Limb (tissue), 2 donors: ENCODE measurements at regions not wholly inside any gene's neighbourhood (a gene's known extent, or its start where the extent isn't known, plus 50 kb on each side); places are given as distances from the start of the nearest gene placed in this dataset.

Experiments used
- DNase-seq, 2 donors: peaks; one replicate each; pipeline ENCODE4 v3.0.0-alpha.2; 2016; ENCODE audit errors: extremely low spot score in 2 of 2

GRCh38 chr5:2917524-2917923 lies 166.0 kb upstream of the IRX2 start:
- no peak for DNase-seq

- DNase-seq, result no peak
Observed at GRCh38 chr5:2917093-2917492, 165.6 kb upstream of the IRX2 start.

GRCh38 chr5:2916076-2916682 lies 164.7 kb upstream of the IRX2 start:
- no peak for DNase-seq

GRCh38 chr5:2914981-2915484 lies 163.6 kb upstream of the IRX2 start:
- no peak for DNase-seq

GRCh38 chr5:2914022-2914661 lies 162.7 kb upstream of the IRX2 start:
- no peak for DNase-seq

- DNase-seq, result no peak
Observed at GRCh38 chr5:2913281-2913680, 161.8 kb upstream of the IRX2 start.

GRCh38 chr5:2912741-2913140 lies 161.3 kb upstream of the IRX2 start:
- no peak for DNase-seq

- DNase-seq, result no peak
Observed at GRCh38 chr5:2910401-2911175, 159.1 kb upstream of the IRX2 start.

GRCh38 chr5:2909035-2909434 lies 157.6 kb upstream of the IRX2 start:
- no peak for DNase-seq

GRCh38 chr5:2908086-2908485 lies 156.6 kb upstream of the IRX2 start:
- no peak for DNase-seq

GRCh38 chr5:2906302-2907090 lies 155.0 kb upstream of the IRX2 start:
- DNase-seq, result peak in 1 of 2 donors; percentile 20

GRCh38 chr5:2905741-2906140 lies 154.3 kb upstream of the IRX2 start:
- no peak for DNase-seq

GRCh38 chr5:2904956-2905355 lies 153.5 kb upstream of the IRX2 start:
- no peak for DNase-seq

- peak in 1 of 2 donors; percentile 8 for DNase-seq
Observed at GRCh38 chr5:2904399-2904798, 152.9 kb upstream of the IRX2 start.

GRCh38 chr5:2903451-2904395 lies 152.2 kb upstream of the IRX2 start:
- DNase-seq, result peak in 1 of 2 donors; percentile 11

GRCh38 chr5:2902742-2903297 lies 151.3 kb upstream of the IRX2 start:
- DNase-seq, result peak in 1 of 2 donors; percentile 6

- peak in 1 of 2 donors; percentile 7 for DNase-seq
Observed at GRCh38 chr5:2902186-2902585, 150.7 kb upstream of the IRX2 start.

GRCh38 chr5:2901511-2901910 lies 150.0 kb upstream of the IRX2 start:
- peak in 1 of 2 donors; percentile 3 for DNase-seq

- peak in 1 of 2 donors; percentile 7 for DNase-seq
Observed at GRCh38 chr5:2901096-2901495, 149.6 kb upstream of the IRX2 start.

- no peak for DNase-seq
Observed at GRCh38 chr5:2900360-2900759, 148.9 kb upstream of the IRX2 start.
